Pulmonary artery endothelial cell (primary cell): ENCODE measurements at regions not wholly inside any gene's neighbourhood (a gene's known extent, or its start where the extent isn't known, plus 50 kb on each side); places are given as distances from the start of the nearest gene placed in this dataset.

Experiments used
- DNase-seq: peaks from one replicate; pipeline ENCODE4 v3.0.0-alpha.2; 2011; ENCODE audit warnings: low read depth, low spot score

- DNase-seq, result no peak
These were observed 331.1 kb downstream of the FSIP2 start for GRCh38 chr2:186069676-186070075.

GRCh38 chr2:186085226-186085625 lies 346.6 kb downstream of the FSIP2 start:
- DNase-seq, result no peak

- DNase-seq, result no peak
These were observed 354.6 kb downstream of the FSIP2 start for GRCh38 chr2:186093174-186093573.

GRCh38 chr2:186098821-186099220 lies 360.2 kb downstream of the FSIP2 start:
- no peak for DNase-seq

GRCh38 chr2:186099826-186100225 lies 361.2 kb downstream of the FSIP2 start:
- no peak for DNase-seq

- no peak for DNase-seq
These were observed 362.0 kb downstream of the FSIP2 start for GRCh38 chr2:186100636-186101035.

GRCh38 chr2:186101616-186102015 lies 363.0 kb downstream of the FSIP2 start:
- DNase-seq, result peak; percentile 49

GRCh38 chr2:186103276-186103675 lies 364.7 kb downstream of the FSIP2 start:
- no peak for DNase-seq

GRCh38 chr2:186105016-186105724 lies 366.6 kb downstream of the FSIP2 start:
- peak; percentile 19 for DNase-seq

GRCh38 chr2:186108470-186108869 lies 369.9 kb downstream of the FSIP2 start:
- no peak for DNase-seq

- no peak for DNase-seq
These were observed 372.8 kb upstream of the ZC3H15 start for GRCh38 chr2:186113284-186113683.

- DNase-seq, result no peak
These were observed 360.9 kb upstream of the ZC3H15 start for GRCh38 chr2:186125156-186125555.

- no peak for DNase-seq
These were observed 360.4 kb upstream of the ZC3H15 start for GRCh38 chr2:186125625-186126024.

GRCh38 chr2:186126181-186126580 lies 359.9 kb upstream of the ZC3H15 start:
- DNase-seq, result no peak

GRCh38 chr2:186129767-186130581 lies 356.1 kb upstream of the ZC3H15 start:
- peak; percentile 48 for DNase-seq

GRCh38 chr2:186130748-186131641 lies 355.1 kb upstream of the ZC3H15 start:
- DNase-seq, result no peak

GRCh38 chr2:186135686-186136085 lies 350.4 kb upstream of the ZC3H15 start:
- DNase-seq, result no peak

GRCh38 chr2:186136860-186137259 lies 349.2 kb upstream of the ZC3H15 start:
- DNase-seq, result no peak

GRCh38 chr2:186138845-186139244 lies 347.2 kb upstream of the ZC3H15 start:
- DNase-seq, result no peak

- no peak for DNase-seq
These were observed 327.0 kb upstream of the ZC3H15 start for GRCh38 chr2:186159101-186159500.

GRCh38 chr2:186164325-186164724 lies 321.7 kb upstream of the ZC3H15 start:
- DNase-seq, result no peak

GRCh38 chr2:186170693-186171092 lies 315.4 kb upstream of the ZC3H15 start:
- DNase-seq, result no peak
